GM23338 (cell line): ENCODE measurements at regions not wholly inside any gene's neighbourhood (a gene's known extent, or its start where the extent isn't known, plus 50 kb on each side); places are given as distances from the start of the nearest gene placed in this dataset.

Experiments used
- CREB1 ChIP-seq: fragments of 250-450 bp; sonication (Bioruptor Pico); IDR thresholded peaks from 2 replicates; pipeline ENCODE4 v1.5.0; 2020; ENCODE audit warnings: low read depth, mild to moderate bottlenecking, moderate library complexity
- CTCF ChIP-seq, 2 experiments: fragments of 200-600 bp in 1 of 2; sonication (generic) in 1 of 2; conservative IDR thresholded peaks; 2 replicates each; pipeline versions ENCODE4 v1.5.1 to v1.6.1; 2016 to 2017; ENCODE audit warnings: antibody characterized with exemption in 2 of 2, low read depth in 2 of 2, mild to moderate bottlenecking in 2 of 2, moderate library complexity in 1 of 2
- EZH2 ChIP-seq: fragments of 200-600 bp; sonication (generic); IDR thresholded peaks from one replicate; pipeline ENCODE4 v1.8.0; 2017; ENCODE audit warnings: antibody characterized with exemption, mild to moderate bottlenecking, low read depth; ENCODE audit not compliant: unreplicated experiment
- EZH2phosphoT487 ChIP-seq: fragments of 200-600 bp; sonication (generic); IDR thresholded peaks from one replicate; pipeline ENCODE4 v1.8.1; 2018; ENCODE audit warnings: antibody characterized with exemption; ENCODE audit not compliant: unreplicated experiment
- JUNB ChIP-seq: IDR thresholded peaks from one replicate; pipeline ENCODE4 v1.6.1; 2016; ENCODE audit warnings: antibody characterized with exemption; ENCODE audit not compliant: unreplicated experiment
- POLR2AphosphoS5 ChIP-seq: IDR thresholded peaks from 2 replicates; pipeline ENCODE4 v1.6.1; 2016; ENCODE audit warnings: antibody characterized with exemption, low read depth
- REST ChIP-seq: IDR thresholded peaks from one replicate; pipeline ENCODE4 v1.6.1; 2018; ENCODE audit warnings: antibody characterized with exemption; ENCODE audit not compliant: unreplicated experiment
- ZNF114 ChIP-seq: fragments of 250-450 bp; sonication (Bioruptor Pico); IDR thresholded peaks from 2 replicates; pipeline ENCODE4 v1.5.0; 2020; ENCODE audit warnings: mild to moderate bottlenecking, moderate library complexity
- ZNF331 ChIP-seq: fragments of 250-450 bp; sonication (Bioruptor Pico); IDR thresholded peaks from 2 replicates; pipeline ENCODE4 v1.5.0; 2020; ENCODE audit warnings: low read depth, mild to moderate bottlenecking, moderate library complexity

- TF ChIP-seq ZNF114 (CRISPR knock-in tag) (no peak), CTCF (conservative IDR thresholded peaks at IDR 0.05; ENCODE audit: low read depth in 2 of 2) (no peak), ZNF331 (CRISPR knock-in tag) (no peak), EZH2 (no peak), POLR2AphosphoS5 (no peak), JUNB (no peak), REST (no peak), EZH2phosphoT487 (no peak), CREB1 (no peak)
These were observed 308.5 kb upstream of the ROPN1 start for GRCh38 chr3:124300416-124300815.
